GM12873 (cell line): ENCODE measurements at regions not wholly inside any gene's neighbourhood (a gene's known extent, or its start where the extent isn't known, plus 50 kb on each side); places are given as distances from the start of the nearest gene placed in this dataset.

ENCODE experiments used
- TF ChIP-seq, protein P1 (sequence below): IDR thresholded peaks from 2 replicates; pipeline ENCODE4 v1.5.1; 2012; ENCODE audit warnings: low read depth, mild to moderate bottlenecking, moderate library complexity, low read length, control low read depth; ENCODE audit not compliant: insufficient read depth; ENCODE audit errors: missing control alignments

DNA sequence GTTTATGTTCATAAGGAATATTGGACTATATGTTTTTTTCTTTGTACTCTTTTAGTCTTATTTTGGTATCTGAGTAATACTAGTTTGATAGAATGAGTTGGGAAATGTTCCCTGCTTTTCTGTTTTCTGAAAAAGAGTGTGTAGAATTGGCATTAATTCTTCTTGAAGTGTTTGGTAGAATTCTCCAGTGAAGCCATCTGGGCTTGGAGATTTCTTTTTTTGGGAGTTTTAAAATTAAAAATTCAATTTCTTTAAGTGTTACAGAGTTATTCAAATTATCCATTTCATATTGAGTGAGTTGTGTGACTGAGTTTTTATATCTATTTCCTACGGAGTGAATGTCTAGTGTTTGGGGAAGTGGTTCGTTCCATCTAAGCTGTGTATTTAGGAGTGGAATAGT, 80.6 kb upstream of the HS6ST1 start:
- TF ChIP-seq, protein P1, sequence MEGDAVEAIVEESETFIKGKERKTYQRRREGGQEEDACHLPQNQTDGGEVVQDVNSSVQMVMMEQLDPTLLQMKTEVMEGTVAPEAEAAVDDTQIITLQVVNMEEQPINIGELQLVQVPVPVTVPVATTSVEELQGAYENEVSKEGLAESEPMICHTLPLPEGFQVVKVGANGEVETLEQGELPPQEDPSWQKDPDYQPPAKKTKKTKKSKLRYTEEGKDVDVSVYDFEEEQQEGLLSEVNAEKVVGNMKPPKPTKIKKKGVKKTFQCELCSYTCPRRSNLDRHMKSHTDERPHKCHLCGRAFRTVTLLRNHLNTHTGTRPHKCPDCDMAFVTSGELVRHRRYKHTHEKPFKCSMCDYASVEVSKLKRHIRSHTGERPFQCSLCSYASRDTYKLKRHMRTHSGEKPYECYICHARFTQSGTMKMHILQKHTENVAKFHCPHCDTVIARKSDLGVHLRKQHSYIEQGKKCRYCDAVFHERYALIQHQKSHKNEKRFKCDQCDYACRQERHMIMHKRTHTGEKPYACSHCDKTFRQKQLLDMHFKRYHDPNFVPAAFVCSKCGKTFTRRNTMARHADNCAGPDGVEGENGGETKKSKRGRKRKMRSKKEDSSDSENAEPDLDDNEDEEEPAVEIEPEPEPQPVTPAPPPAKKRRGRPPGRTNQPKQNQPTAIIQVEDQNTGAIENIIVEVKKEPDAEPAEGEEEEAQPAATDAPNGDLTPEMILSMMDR: no peak

DNA sequence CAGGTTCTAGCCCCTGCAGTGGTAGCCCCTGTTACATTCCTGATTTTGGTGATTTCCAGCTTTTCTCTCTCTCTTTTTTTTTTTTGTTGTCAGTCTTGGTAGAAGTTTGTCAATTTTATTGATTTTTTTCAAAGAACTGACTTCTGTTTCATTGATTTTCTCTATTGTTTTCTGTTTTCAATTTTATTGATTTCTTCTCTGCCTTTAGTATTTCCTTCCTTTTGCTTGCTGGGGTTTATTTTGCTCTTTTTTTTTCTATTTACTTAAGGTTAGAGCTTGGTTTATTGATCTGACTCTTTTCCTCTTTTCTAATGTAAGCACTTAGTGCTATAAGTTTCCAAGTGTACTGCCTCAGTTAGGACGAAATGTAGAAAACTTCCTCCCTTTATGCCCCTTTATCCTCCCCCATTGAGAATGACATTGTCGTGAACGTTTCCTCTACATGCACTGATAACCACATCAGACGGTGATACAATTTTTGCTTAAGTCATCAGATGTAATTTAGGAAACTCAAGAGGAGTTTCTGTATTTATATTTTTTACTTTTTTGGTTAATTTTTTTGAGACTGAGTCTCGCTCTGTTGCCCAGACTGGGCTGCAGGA, 81.1 kb upstream of the HS6ST1 start:
- TF ChIP-seq, protein P1: no peak

GRCh38 chr2:128401680-128402079, 83.0 kb upstream of the HS6ST1 start:
- TF ChIP-seq, protein P1: no peak

DNA sequence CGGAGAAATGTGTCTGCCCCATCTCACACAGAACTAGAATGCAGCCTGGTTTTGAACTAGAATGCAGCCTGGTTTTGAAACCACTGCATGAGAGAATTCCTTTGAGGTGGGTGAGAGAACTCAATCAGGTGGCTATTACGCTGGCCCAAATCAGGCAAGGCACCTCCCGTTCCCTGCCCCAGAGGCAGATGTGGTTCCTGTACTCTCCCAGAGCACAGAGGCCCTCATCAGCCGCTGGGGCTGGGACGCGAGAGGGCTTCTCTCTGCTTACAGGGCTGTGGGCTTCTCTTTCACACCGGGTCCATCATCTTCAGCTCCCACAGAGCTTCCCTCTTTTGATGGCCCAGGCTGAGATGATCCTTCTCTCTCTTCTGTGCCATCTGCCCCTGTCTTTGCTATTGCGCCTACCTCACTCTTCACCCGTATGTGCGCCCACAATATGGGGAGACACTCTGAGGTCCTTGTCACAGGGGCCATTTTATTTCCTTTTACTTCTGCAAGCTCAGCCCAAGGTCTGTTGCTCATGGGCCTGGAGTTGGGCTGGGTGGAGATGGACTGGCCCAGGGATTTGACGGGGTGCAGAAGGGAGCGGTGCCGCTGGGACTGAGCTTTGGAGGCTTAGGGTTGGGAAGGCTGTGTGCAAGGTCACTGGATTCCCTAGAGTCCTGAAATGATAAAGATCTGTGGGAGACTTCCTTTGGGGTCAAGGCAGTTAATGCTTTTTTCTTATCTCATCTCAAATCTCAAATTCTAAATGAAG, 84.4 kb upstream of the HS6ST1 start:
- TF ChIP-seq, protein P1: no peak

DNA sequence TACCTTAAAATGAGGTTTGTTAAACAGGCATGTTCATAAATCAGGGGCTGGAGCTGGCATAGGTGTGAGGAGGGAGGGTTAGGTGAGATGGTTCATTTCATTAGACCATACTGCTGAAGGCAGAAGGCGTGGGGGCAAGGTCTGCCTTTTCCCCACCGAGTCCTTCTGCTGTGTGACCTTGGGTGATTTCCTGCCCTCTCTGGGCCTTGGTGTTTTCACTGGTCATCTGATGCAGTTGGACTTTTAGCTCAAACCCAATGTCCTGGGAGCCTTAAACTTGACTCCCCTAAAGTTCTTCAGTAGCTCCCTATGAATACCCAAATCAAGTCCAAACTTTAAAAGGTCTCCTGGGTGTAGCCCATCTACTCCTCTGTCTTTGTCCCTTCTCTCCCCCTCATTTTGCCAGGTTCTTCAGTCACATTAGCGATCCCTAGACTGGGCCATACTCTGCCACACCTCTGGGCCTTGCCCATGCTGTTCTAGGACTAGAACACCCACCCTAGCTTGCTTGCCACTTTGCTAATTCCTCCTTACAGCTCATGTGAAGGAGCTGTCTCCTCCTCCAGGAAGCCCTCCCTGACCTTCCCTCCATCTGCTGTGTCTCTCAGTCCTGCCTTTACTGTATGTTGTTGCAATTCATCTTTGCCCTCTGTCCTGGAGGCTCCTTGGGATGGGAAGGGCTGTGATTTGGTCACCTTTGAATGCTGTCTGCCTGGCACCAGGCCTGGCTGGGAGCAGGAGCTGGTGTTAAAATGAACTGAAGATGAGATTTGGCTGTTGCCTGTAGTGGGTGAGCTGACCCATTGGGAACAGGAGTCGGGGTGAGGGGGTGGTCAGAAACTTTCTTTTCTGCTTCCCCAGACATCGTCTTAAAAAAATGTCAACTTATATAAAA, 85.4 kb upstream of the HS6ST1 start:
- TF ChIP-seq, protein P1: no peak

DNA sequence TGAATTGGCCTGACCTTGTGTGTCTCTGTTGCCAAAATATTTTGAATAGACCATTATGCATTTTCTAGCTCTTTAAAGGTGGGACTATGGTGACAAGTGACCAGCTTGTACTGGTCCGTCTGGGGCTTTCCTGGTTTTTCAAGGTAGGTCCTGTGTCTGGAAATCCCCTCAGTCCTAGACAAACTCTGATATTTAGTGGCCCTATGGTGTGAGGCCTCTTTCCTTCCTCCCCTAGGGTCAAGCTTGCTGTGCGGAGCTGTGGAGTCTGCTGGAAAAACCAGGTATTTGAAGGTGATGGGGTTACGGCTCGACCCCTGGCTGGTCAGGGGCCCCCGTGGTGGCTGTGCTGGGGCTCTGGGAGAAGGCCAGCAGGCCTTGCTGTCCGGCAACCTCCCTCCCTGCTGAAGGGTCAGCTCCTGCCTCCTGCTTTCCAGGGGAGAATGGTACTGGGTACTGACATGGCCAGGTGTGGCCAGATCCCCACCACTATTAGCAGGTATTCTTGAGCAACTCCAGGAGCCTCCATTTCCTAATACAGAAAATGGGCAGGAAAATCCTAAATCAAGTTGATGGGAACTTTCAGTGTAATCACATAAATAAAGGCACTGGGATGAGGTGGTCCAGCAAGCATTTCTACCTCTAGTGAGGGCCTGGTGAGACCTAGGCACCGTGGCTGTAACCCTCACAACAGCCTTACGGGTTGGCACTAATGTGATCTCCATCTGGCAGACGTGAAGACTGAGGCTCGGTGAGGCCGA, 86.2 kb upstream of the HS6ST1 start:
- TF ChIP-seq, protein P1: no peak
